ENCODE measurements at regions not wholly inside any gene's neighbourhood (a gene's known extent, or its start where the extent isn't known, plus 50 kb on each side); places are given as distances from the start of the nearest gene placed in this dataset.

DNA sequence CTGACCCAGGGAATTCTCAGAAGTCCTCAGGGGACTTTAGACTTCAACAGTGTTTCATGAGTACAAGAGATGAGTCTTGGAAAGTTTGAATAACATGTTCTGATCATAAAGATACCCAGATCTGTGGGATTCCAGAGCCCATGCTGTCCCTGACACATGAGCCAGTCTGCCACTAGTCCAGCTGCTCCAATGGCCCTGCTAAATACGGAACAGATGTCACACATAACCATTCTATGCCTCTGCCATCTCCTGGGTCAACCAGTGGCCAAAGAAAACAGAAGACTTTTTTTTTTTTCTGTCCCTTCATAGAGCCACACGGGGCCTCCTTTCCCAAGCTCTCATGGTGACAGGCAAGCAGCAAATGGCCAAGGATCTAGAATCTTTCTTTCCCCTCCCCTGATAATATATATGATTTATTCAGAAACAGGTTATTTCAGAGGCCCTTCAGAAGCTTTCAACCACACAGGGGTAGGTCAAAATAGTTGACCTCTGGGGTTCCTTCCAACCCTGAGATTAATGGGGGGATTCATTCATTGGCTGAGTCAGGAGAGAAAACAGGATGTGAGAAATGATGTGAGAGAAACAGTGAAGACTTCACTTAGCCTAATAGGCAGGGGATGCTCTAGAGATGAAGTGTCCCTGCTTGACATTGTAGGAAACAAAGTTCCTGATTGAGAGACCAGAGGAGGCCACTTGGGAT is 367.7 kb downstream of the CDK5RAP2 start:
- DNase-seq (ENCODE audit: low spot score): no peak

DNA sequence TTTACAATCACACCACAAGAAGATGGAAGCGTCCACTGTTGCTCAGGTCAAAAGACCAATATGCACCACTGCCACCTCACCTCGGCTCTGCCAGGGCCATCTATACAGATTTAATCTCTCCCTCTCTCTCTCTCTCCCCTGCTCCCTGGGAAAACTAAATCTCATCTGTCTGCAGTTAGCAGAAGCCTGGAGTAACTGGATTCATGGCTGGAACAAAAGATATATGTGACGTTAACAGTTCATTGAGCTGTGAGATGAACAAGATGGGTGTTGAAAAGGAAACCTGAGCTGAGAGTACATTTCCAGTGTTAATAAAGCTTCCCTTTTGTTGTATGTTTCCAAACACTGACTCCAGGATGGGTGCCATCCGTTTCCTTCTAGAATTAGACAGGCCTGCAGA is 369.7 kb downstream of the CDK5RAP2 start:
- DNase-seq (ENCODE audit: low spot score): no peak

- no peak for DNase-seq (ENCODE audit: low spot score)
Observed at GRCh38 chr9:120202856-120203654, 376.9 kb downstream of the CDK5RAP2 start.

- no peak for DNase-seq (ENCODE audit: low spot score)
Observed at GRCh38 chr9:120198027-120198426, 381.9 kb downstream of the CDK5RAP2 start.

- DNase-seq (ENCODE audit: low spot score): no peak
Observed at GRCh38 chr9:120197605-120198004, 382.4 kb downstream of the CDK5RAP2 start.

GRCh38 chr9:120191141-120191540 is 388.8 kb downstream of the CDK5RAP2 start:
- no peak for DNase-seq (ENCODE audit: low spot score)

DNA sequence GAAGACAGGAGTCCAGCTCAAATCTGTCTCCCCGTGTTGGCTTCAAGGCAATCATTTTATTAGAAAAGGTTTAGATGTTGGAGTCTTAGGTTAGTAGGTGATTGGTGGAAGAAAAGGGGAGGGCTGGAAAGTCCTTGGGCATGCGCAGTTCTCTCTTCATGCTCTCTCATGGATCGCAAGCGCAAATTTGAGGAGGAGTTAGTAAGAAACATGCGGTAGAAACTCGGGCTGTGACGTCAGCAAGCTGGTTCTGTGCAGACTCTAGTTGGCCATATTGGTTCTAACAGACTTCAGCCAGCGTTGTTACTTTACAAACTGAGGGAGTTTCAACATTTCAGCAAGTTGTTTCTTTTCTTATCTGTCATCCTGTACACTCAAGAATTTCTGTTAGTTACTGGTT is 392.2 kb downstream of the CDK5RAP2 start:
- no peak for DNase-seq (ENCODE audit: low spot score)

GRCh38 chr9:120186276-120186675 is 393.7 kb downstream of the CDK5RAP2 start:
- DNase-seq (ENCODE audit: low spot score): no peak

DNA sequence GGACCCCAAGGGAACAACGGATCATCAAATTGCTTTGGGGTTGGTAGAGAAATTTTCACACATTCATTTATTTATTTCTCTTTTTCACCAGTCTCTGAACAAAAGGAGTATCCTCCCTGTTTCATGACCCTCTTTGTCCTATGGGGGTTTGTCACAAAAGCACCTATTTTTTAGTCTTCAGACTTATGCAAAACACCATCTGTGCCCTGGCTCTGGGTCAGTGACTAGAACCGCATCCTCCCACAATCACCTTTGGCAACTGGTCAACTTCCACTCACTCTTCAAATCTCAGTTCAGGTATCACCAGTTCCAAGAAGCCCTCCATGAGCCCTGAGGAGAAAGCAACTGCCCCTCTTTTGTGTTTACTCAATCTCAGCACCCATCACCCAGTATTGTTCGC is 395.7 kb downstream of the CDK5RAP2 start:
- DNase-seq (ENCODE audit: low spot score): no peak

DNA sequence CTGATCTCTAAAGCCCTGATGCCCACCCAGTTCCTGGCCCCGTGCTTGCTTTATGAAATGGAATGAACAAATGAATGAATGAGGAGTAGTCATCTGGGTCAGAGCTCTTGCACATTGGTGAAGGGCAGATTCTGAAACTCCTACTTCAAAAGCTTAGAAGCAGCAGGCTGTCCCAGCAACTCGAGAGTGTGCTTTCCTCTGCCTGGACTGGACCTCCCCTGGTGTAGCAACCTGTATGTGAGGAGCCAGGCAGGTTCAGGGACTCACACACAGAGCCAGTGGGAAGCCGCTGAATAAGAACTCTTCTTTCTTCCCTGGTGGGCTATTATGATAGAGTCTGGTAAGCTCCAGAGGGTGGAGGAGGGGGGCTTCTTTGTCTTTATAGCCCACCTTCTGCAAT is 396.4 kb downstream of the CDK5RAP2 start:
- no peak for DNase-seq (ENCODE audit: low spot score)

DNA sequence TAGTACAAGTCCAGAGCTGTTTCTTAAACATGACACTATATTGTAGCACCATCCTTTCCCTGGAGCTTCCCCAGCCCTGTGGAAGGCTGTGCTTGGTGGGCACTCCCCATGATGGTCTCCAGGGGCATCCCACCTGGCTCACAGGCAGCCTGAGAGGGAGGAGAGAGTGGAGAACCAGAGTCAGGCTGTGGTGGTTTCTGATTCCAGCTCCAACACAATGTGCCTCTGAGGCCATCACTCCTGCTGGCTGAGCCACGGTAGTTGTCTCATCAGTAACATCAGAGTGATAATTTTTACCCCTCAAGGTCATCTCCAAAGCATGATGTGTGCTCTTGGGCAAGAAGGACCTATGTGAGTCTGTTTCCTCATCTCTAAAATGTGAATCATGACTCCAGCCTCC is 398.0 kb downstream of the CDK5RAP2 start:
- no peak for DNase-seq (ENCODE audit: low spot score)

GRCh38 chr9:120177121-120177520 is 402.8 kb downstream of the CDK5RAP2 start:
- no peak for DNase-seq (ENCODE audit: low spot score)

GRCh38 chr9:120175031-120175430 is 404.9 kb downstream of the CDK5RAP2 start:
- DNase-seq (ENCODE audit: low spot score): no peak

GRCh38 chr9:120161776-120162175 is 418.2 kb downstream of the CDK5RAP2 start:
- no peak for DNase-seq (ENCODE audit: low spot score)

DNA sequence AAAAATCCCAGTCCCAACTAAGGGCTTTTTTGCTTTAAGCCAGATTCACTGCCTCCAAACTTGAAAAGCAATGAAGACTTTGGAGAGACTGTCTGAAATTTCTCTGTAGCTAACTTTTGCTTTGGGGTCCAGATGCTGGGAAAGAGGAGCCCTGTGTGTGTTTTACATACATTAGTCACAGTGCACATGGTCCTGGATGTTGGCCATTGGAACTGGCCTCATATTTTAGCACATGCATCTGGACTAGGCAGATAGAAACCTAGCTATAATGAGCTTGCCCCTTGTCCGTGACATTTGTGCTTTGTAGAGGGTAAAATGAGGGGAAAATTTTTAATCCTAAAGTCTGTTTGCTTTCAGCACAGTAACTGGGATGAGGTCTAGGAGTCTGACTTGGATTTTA is 421.7 kb downstream of the CDK5RAP2 start:
- no peak for DNase-seq (ENCODE audit: low spot score)

DNA sequence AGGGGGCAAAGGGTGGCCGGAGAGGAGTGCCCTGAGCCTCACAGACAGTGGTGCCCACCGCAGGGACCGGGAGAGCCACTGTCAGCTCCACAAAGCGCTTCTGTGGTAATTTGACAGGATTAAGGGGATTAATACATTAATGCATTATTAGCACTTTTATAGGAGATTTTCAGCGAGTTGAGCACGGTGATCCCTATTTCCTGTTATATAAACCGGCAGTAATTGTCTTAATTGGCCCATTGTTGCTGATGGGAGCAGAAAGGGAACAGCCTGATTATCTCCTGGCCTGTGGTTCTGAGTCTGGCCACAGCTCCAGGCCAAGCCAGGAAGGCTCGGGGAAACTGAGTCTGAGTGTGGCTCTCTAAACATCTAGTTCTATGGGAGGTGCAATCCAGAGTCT is 423.6 kb downstream of the CDK5RAP2 start:
- DNase-seq (ENCODE audit: low spot score): no peak

- DNase-seq (ENCODE audit: low spot score): no peak
Observed at GRCh38 chr9:120153258-120153657, 426.7 kb downstream of the CDK5RAP2 start.

DNA sequence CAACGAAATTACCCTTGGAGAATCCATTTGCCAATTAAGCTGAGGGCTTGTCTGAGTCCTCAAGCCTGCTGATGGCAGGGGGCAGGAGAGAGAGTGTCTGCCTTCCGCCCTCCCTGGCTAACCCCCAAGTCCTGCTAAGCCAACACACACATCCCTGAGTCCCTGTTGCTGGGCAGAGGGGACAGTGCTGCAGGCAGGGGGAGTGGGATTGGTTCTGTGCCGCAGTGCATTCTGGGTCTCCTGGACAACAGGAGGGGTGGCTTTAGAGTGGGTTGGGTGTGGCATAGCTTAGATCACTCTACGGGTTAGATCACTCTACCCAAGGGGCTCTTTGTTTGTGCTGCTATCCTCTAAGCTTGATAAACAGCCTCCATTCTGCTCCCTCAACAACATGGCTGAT is 427.7 kb downstream of the CDK5RAP2 start:
- no peak for DNase-seq (ENCODE audit: low spot score)

GRCh38 chr9:120151806-120152205 is 428.2 kb downstream of the CDK5RAP2 start:
- no peak for DNase-seq (ENCODE audit: low spot score)

GRCh38 chr9:120151149-120151548 is 428.8 kb downstream of the CDK5RAP2 start:
- no peak for DNase-seq (ENCODE audit: low spot score)

DNA sequence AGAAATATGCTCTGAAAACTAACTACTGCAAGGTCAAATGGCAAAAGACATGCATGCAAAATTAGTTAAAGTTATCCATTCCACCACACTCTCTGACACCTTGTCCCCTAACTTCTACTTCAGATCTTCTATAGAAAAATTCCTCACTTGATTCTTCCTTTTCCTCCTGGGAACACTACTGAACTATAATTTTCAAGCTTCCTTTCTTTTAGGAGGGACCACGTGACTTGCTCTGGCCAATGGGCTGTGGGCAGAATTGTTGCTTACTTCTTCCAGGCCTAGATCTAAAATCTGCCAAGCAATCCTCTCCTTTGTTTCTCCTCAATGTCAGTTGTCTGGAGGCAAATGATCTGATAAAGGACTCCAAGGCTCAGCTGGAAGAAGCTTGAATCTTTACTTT is 441.0 kb downstream of the CDK5RAP2 start:
- no peak for DNase-seq (ENCODE audit: low spot score)

GRCh38 chr9:120137186-120137840 is 442.7 kb downstream of the CDK5RAP2 start:
- DNase-seq (ENCODE audit: low spot score): no peak

GRCh38 chr9:120136696-120137095 is 443.3 kb downstream of the CDK5RAP2 start:
- DNase-seq (ENCODE audit: low spot score): no peak
